KG1 (cell line): ENCODE measurements at regions not wholly inside any gene's neighbourhood (a gene's known extent, or its start where the extent isn't known, plus 50 kb on each side); places are given as distances from the start of the nearest gene placed in this dataset.

Experiments
- DNase-seq: peaks from one replicate; lab custom pipeline; 2025; lab: John Stamatoyannopoulos, UW

GRCh38 chr16:11440657-11441012, 95.4 kb downstream of the RMI2 start:
- DNase-seq, result no peak

GRCh38 chr16:11445486-11445885, 100.2 kb downstream of the RMI2 start:
- no peak for DNase-seq

- no peak for DNase-seq
Measured at GRCh38 chr16:11446566-11447119, 101.4 kb downstream of the RMI2 start.

GRCh38 chr16:11447272-11447671, 102.0 kb downstream of the RMI2 start:
- DNase-seq, result no peak

- DNase-seq, result no peak
Measured at GRCh38 chr16:11447836-11448235, 102.6 kb downstream of the RMI2 start.

- no peak for DNase-seq
Measured at GRCh38 chr16:11448796-11449416, 103.6 kb downstream of the RMI2 start.

- no peak for DNase-seq
Measured at GRCh38 chr16:11449716-11450115, 104.5 kb downstream of the RMI2 start.

- no peak for DNase-seq
Measured at GRCh38 chr16:11450136-11450535, 104.9 kb downstream of the RMI2 start.

- DNase-seq, result no peak
Measured at GRCh38 chr16:11452298-11452697, 107.0 kb downstream of the RMI2 start.

GRCh38 chr16:11452746-11453389, 107.6 kb downstream of the RMI2 start:
- no peak for DNase-seq

- no peak for DNase-seq
Measured at GRCh38 chr16:11456741-11457140, 111.5 kb downstream of the RMI2 start.

- DNase-seq, result no peak
Measured at GRCh38 chr16:11459722-11460121, 114.5 kb downstream of the RMI2 start.

GRCh38 chr16:11460820-11461594, 115.7 kb downstream of the RMI2 start:
- no peak for DNase-seq

GRCh38 chr16:11461595-11461990, 116.3 kb downstream of the RMI2 start:
- DNase-seq, result no peak

GRCh38 chr16:11462036-11462435, 116.8 kb downstream of the RMI2 start:
- no peak for DNase-seq

- no peak for DNase-seq
Measured at GRCh38 chr16:11462861-11463260, 117.6 kb downstream of the RMI2 start.

GRCh38 chr16:11464241-11464640, 119.0 kb downstream of the RMI2 start:
- DNase-seq, result no peak

GRCh38 chr16:11465675-11466074, 120.4 kb downstream of the RMI2 start:
- DNase-seq, result no peak

- DNase-seq, result no peak
Measured at GRCh38 chr16:11470676-11471415, 115.9 kb downstream of the LITAF start.

GRCh38 chr16:11471548-11471947, 115.2 kb downstream of the LITAF start:
- no peak for DNase-seq

GRCh38 chr16:11472410-11472809, 114.3 kb downstream of the LITAF start:
- no peak for DNase-seq

GRCh38 chr16:11472851-11473250, 113.9 kb downstream of the LITAF start:
- DNase-seq, result no peak
